Left ventricle myocardium inferior (tissue), 1 donor: ENCODE measurements at regions not wholly inside any gene's neighbourhood (a gene's known extent, or its start where the extent isn't known, plus 50 kb on each side); places are given as distances from the start of the nearest gene placed in this dataset.

Source experiments
- DNase-seq: peaks from one replicate; pipeline ENCODE4 v3.0.0-alpha.2; 2020
- H3K27ac ChIP-seq: fragments of 200-600 bp; replicated peaks from 2 replicates; pipeline ENCODE4 v1.8.0; 2021
- H3K27me3 ChIP-seq: fragments of 200-600 bp; 2 replicates; pipeline ENCODE4 v1.8.0; 2021; ENCODE audit warnings: low read depth
- H3K36me3 ChIP-seq: fragments of 200-600 bp; 2 replicates; pipeline ENCODE4 v1.8.0; 2021
- H3K4me1 ChIP-seq: fragments of 200-600 bp; 2 replicates; pipeline ENCODE4 v1.8.0; 2021
- H3K4me3 ChIP-seq: fragments of 200-600 bp; 2 replicates; pipeline ENCODE4 v1.8.0; 2021; ENCODE audit warnings: mild to moderate bottlenecking, moderate library complexity
- H3K9me3 ChIP-seq: fragments of 200-600 bp; replicated peaks from 2 replicates; pipeline ENCODE4 v1.8.0; 2021
- intact Hi-C: fragments of 100-400 bp; cut with micrococcal nuclease; formaldehyde crosslinking; loops from one replicate; pipeline ENCODE4 v1.11.0; 2022
- TF ChIP-seq, protein P1 (sequence below): fragments of 200-600 bp; IDR thresholded peaks from 2 replicates; pipeline ENCODE4 v1.8.0; 2021; ENCODE audit warnings: antibody characterized with exemption, mild to moderate bottlenecking, borderline replicate concordance
- donor health status: DM: no; HTN: yes; CAD: no; lungs with severe emphysema.

DNA sequence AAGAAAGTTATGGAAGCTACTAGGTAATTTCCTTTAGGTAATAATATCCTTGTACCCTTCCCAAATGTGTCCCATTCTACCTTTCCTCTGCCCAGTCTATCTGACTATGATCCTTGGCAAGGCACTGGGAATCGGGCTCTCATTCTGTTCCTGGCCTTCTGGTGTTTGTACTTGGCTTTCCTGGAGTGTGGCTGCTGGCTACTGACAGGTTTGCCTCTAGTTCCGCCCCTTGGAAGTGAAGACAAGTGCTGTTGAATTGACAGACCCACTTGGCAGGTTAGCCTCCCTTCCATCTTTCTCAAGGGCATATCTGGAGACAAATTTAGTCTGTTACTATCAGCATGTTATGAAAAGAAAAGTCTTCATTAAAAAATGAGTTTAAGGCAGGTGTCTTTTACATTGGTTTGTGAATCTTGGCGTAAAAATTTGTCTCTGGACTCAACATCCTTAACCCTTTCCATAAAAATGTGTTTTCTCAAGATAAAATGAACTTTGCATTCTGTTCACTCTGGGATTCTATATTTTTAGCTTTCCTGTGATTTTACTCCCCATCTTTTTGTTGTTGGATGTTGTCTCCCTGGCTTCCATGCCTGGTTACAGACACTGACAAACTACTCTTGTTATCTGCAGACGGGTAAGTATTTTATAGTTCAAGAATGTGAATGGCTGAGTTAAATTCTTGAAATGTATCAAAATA lies 287.4 kb upstream of the PDGFD start:
- peaks cover 11% of the 10 kb centered on the region for H3K4me1 ChIP-seq
- no peaks in the 10 kb centered on the region for H3K27me3 ChIP-seq
- DNase-seq = peak; percentile 40
- H3K9me3 ChIP-seq = peaks cover 13% of the 10 kb centered on the region
- no peak overlapping the region for H3K4me3 ChIP-seq
- H3K36me3 ChIP-seq = no peaks in the 10 kb centered on the region
- TF ChIP-seq, protein P1, sequence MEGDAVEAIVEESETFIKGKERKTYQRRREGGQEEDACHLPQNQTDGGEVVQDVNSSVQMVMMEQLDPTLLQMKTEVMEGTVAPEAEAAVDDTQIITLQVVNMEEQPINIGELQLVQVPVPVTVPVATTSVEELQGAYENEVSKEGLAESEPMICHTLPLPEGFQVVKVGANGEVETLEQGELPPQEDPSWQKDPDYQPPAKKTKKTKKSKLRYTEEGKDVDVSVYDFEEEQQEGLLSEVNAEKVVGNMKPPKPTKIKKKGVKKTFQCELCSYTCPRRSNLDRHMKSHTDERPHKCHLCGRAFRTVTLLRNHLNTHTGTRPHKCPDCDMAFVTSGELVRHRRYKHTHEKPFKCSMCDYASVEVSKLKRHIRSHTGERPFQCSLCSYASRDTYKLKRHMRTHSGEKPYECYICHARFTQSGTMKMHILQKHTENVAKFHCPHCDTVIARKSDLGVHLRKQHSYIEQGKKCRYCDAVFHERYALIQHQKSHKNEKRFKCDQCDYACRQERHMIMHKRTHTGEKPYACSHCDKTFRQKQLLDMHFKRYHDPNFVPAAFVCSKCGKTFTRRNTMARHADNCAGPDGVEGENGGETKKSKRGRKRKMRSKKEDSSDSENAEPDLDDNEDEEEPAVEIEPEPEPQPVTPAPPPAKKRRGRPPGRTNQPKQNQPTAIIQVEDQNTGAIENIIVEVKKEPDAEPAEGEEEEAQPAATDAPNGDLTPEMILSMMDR = no peak
- intact Hi-C loops = no loop called here
- H3K27ac ChIP-seq = peak overlapping the region; percentile 63

DNA sequence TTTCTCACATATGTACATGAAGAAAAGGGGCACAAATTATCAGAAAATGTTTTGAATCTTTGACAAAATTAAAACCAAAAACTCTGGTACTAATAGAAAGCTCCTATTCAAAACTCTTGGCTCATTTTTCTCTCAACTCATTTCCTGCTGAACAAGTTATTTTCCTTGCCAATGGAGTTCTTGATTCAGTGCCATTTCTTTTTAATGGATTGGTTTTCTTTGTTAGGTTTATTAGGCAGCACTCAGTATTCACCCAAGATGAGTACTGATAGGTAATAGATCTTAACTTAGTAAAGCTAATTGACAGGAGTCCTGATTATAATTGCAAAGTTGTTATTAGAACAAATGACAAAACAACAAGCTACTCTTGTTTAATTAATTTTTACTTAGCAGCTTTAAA lies 279.4 kb upstream of the PDGFD start:
- Histone ChIP-seq H3K27ac (peak overlapping the region; percentile 28), H3K4me1 (peaks cover 19% of the 10 kb centered on the region), H3K27me3 (no peaks in the 10 kb centered on the region), H3K36me3 (no peaks in the 10 kb centered on the region), H3K9me3 (peaks cover 13% of the 10 kb centered on the region), H3K4me3 (no peak overlapping the region)
- no peak for DNase-seq
- intact Hi-C loops = no loop called here
- TF ChIP-seq, protein P1 = no peak

DNA sequence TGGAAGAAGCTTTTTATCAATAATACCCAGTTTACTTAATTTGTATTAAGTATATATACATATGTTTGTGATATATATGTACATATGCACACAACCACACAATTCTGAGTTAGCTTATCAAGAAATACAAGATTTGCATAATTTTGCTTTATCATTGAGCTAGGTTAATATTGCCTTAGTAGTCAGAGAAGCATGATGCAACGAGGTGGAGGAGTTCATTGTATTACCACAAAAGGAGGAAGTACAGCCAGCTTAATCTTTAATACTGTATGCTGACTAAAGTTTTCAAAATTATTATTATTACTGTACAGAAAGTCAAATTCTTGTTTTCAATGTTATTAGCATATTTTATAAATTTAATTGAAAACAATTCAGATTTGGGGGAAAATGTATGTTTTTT lies 278.4 kb upstream of the PDGFD start:
- Histone ChIP-seq H3K4me1 (peaks cover 19% of the 10 kb centered on the region), H3K27ac (no peak overlapping the region), H3K27me3 (no peaks in the 10 kb centered on the region), H3K4me3 (no peak overlapping the region), H3K36me3 (no peaks in the 10 kb centered on the region), H3K9me3 (peaks cover 10% of the 10 kb centered on the region)
- TF ChIP-seq, protein P1 = no peak
- intact Hi-C loops = no loop called here
- no peak for DNase-seq

DNA sequence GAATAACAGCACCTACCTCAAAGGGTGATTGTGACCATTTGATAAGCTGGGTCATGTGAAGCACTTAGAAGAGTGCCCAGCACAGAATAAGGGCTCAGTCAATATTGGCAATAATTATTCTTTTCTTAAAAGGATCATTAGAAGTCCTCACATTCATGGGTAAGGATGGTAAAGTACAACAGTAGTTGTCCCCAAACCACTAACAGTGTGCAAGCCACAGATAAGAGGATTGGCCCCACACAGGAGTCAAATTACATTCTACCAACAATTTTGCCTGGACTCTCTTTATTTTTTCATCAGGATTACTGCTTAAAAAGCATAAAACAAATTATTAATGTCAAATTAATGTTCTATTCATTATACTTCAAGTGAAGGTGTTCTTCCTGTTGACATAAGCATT lies 271.5 kb upstream of the PDGFD start:
- H3K9me3 ChIP-seq = peaks cover 4% of the 10 kb centered on the region
- intact Hi-C loops = no loop called here
- H3K4me3 ChIP-seq = no peak overlapping the region
- no peaks in the 10 kb centered on the region for H3K4me1 ChIP-seq
- H3K36me3 ChIP-seq = no peaks in the 10 kb centered on the region
- H3K27me3 ChIP-seq = no peaks in the 10 kb centered on the region
- DNase-seq = no peak
- TF ChIP-seq, protein P1 = no peak
- H3K27ac ChIP-seq = no peak overlapping the region

DNA sequence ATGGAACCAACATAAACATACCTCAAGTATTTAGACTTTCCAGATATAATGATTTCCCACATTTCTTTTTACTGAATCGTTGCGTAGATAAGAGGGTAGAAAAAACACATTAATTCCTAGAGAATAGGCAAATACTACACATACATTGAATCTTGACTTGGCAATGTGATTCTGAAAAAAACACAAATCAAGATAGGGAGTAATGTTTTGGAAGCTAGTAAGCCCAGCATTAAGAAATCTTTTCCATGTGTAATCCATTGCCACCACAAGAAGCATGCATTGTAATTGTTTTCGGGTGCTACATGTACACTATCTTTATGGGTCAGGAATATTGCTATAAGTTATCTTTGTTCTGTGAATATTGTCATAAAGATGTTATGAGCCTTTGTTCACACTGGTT lies 269.8 kb upstream of the PDGFD start:
- Histone ChIP-seq H3K9me3 (peaks cover 4% of the 10 kb centered on the region), H3K4me1 (no peaks in the 10 kb centered on the region), H3K4me3 (no peak overlapping the region), H3K27me3 (no peaks in the 10 kb centered on the region), H3K27ac (no peak overlapping the region), H3K36me3 (no peaks in the 10 kb centered on the region)
- intact Hi-C loops = no loop called here
- DNase-seq = no peak
- TF ChIP-seq, protein P1 = no peak
